Astrocyte (in vitro differentiated cells and primary cell): ENCODE measurements at regions not wholly inside any gene's neighbourhood (a gene's known extent, or its start where the extent isn't known, plus 50 kb on each side); places are given as distances from the start of the nearest gene placed in this dataset.

ENCODE experiments used
- DNase-seq: peaks from one replicate; pipeline ENCODE4 v3.0.0-alpha.2; 2010; ENCODE audit warnings: low read depth
- FAIRE-seq: peaks from 2 replicates; lab custom pipeline; 2011; peaks lifted over from hg19 to GRCh38; lab: Jason Lieb, UNC
- H2AFZ ChIP-seq: 2 replicates; pipeline ENCODE4 v1.6.0; 2012; ENCODE audit warnings: low read depth, low read length, inconsistent platforms
- H3K27ac ChIP-seq: 2 replicates; pipeline ENCODE4 v1.5.1; 2011; ENCODE audit warnings: low read depth, low read length, inconsistent platforms
- H3K27me3 ChIP-seq: 2 replicates; pipeline ENCODE4 v1.6.0; 2011; ENCODE audit warnings: low read length, inconsistent platforms; ENCODE audit not compliant: insufficient read depth
- H3K36me3 ChIP-seq: 2 replicates; pipeline ENCODE4 v1.5.1; 2011; ENCODE audit warnings: low read length, inconsistent platforms; ENCODE audit not compliant: insufficient read depth
- H3K4me1 ChIP-seq: 2 replicates; pipeline ENCODE4 v1.5.1; 2011; ENCODE audit warnings: low read length, inconsistent platforms; ENCODE audit not compliant: insufficient read depth
- H3K4me2 ChIP-seq: 2 replicates; pipeline ENCODE4 v1.6.0; 2012; ENCODE audit warnings: low read length, inconsistent platforms
- H3K4me3 ChIP-seq: 2 replicates; pipeline ENCODE4 v1.5.1; 2011; ENCODE audit warnings: low read depth, mild to moderate bottlenecking, low read length, inconsistent platforms; ENCODE audit not compliant: insufficient read depth
- H3K79me2 ChIP-seq: 2 replicates; pipeline ENCODE4 v1.6.0; 2012; ENCODE audit warnings: mild to moderate bottlenecking, low read length, inconsistent platforms; ENCODE audit not compliant: insufficient read depth
- H3K9ac ChIP-seq: 2 replicates; pipeline ENCODE4 v1.6.0; 2012; ENCODE audit warnings: mild to moderate bottlenecking, low read length, inconsistent platforms
- H3K9me3 ChIP-seq: 2 replicates; pipeline ENCODE4 v1.5.1; 2012; ENCODE audit warnings: low read depth, mild to moderate bottlenecking, low read length, inconsistent platforms; ENCODE audit not compliant: insufficient read depth
- H4K20me1 ChIP-seq: 2 replicates; pipeline ENCODE4 v1.6.0; 2012; ENCODE audit warnings: low read length, inconsistent platforms; ENCODE audit not compliant: insufficient read depth
- H3K27ac Mint-ChIP-seq: one replicate; pipeline ENCODE4 v1.8.0; 2021; ENCODE audit warnings: mild to moderate bottlenecking, mixed read lengths; ENCODE audit not compliant: unreplicated experiment
- H3K27me3 Mint-ChIP-seq: one replicate; pipeline ENCODE4 v1.8.0; 2021; ENCODE audit warnings: low read depth, mixed read lengths; ENCODE audit not compliant: unreplicated experiment
- H3K36me3 Mint-ChIP-seq: one replicate; pipeline ENCODE4 v1.8.0; 2021; ENCODE audit warnings: low read depth, mixed read lengths; ENCODE audit not compliant: unreplicated experiment
- H3K4me1 Mint-ChIP-seq: one replicate; pipeline ENCODE4 v1.8.0; 2021; ENCODE audit warnings: low read depth, mixed read lengths; ENCODE audit not compliant: unreplicated experiment
- H3K4me3 Mint-ChIP-seq: one replicate; pipeline ENCODE4 v1.8.0; 2021; ENCODE audit warnings: mild to moderate bottlenecking, moderate library complexity, mixed read lengths; ENCODE audit not compliant: unreplicated experiment
- H3K9me3 Mint-ChIP-seq: one replicate; pipeline ENCODE4 v1.8.0; 2021; ENCODE audit warnings: mild to moderate bottlenecking, mixed read lengths; ENCODE audit not compliant: unreplicated experiment
- EZH2 ChIP-seq: IDR thresholded peaks from 2 replicates; pipeline ENCODE4 v1.6.1; 2012; ENCODE audit warnings: mild to moderate bottlenecking, low read length, inconsistent platforms; ENCODE audit not compliant: insufficient read depth
- TF ChIP-seq, protein P1 (sequence below): IDR thresholded peaks from 2 replicates; pipeline ENCODE4 v1.5.1; 2011; ENCODE audit warnings: low read depth, mild to moderate bottlenecking, inconsistent platforms, low read length, moderate library complexity; ENCODE audit not compliant: insufficient read depth

DNA sequence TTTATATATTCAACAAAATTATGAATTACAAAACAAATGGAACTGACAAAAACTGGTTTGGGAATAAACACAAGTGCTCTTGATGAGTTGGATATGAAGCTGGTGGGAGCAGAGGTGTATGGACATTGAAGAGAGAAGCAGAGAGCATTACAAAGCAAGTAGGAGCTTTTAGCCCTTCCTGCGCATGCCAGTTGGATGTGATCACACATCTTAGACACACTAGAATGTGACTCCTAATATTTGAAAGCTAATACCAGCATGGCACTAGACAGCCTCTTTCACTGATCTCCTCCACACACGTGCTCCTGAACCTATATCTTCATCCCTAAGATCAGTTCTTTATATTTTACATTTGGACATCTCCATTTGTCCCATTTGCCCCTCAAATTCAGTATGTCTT lies 298.1 kb downstream of the MTX2 start:
- H3K4me1 Mint-ChIP-seq = peaks cover 13% of the 10 kb centered on the region
- peaks cover 6% of the 10 kb centered on the region for H3K4me1 ChIP-seq
- no peaks in the 10 kb centered on the region for H3K9me3 Mint-ChIP-seq
- no peaks in the 10 kb centered on the region for H3K9me3 ChIP-seq
- no peaks in the 10 kb centered on the region for H3K36me3 ChIP-seq
- TF ChIP-seq EZH2 = no peak
- TF ChIP-seq, protein P1, sequence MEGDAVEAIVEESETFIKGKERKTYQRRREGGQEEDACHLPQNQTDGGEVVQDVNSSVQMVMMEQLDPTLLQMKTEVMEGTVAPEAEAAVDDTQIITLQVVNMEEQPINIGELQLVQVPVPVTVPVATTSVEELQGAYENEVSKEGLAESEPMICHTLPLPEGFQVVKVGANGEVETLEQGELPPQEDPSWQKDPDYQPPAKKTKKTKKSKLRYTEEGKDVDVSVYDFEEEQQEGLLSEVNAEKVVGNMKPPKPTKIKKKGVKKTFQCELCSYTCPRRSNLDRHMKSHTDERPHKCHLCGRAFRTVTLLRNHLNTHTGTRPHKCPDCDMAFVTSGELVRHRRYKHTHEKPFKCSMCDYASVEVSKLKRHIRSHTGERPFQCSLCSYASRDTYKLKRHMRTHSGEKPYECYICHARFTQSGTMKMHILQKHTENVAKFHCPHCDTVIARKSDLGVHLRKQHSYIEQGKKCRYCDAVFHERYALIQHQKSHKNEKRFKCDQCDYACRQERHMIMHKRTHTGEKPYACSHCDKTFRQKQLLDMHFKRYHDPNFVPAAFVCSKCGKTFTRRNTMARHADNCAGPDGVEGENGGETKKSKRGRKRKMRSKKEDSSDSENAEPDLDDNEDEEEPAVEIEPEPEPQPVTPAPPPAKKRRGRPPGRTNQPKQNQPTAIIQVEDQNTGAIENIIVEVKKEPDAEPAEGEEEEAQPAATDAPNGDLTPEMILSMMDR = no peak
- H3K36me3 Mint-ChIP-seq = no peaks in the 10 kb centered on the region
- H3K4me2 ChIP-seq = no peak overlapping the region
- no peak overlapping the region for H3K4me3 Mint-ChIP-seq
- H4K20me1 ChIP-seq = no peaks in the 10 kb centered on the region
- no peaks in the 10 kb centered on the region for H3K27me3 ChIP-seq
- FAIRE-seq (no peak), DNase-seq (no peak)
- no peak overlapping the region for H2AFZ ChIP-seq
- no peak overlapping the region for H3K4me3 ChIP-seq
- H3K27ac ChIP-seq = no peak overlapping the region
- H3K9ac ChIP-seq = no peak overlapping the region
- no peak overlapping the region for H3K27ac Mint-ChIP-seq
- peaks cover 4% of the 10 kb centered on the region for H3K27me3 Mint-ChIP-seq
- H3K79me2 ChIP-seq = no peaks in the 10 kb centered on the region

DNA sequence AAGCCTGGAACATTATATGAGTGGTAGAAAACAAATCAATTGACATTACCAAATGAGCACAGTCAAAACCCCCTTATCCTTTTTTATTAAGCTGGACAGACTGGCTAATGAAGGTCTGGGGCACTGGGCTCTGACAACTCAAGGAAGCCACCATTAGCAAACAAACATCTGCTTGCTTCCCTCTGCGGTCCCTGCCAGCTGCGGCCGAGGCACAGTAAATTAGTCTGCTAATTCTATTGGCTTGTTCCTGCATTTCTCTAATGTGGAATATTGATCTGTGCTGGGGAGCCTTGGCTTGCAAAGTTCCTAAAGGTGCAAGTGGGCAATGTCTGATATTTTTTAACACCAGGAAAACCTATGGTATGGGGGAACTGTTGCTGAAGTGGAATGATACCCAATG lies 300.3 kb downstream of the MTX2 start:
- no peak overlapping the region for H3K4me3 Mint-ChIP-seq
- Histone ChIP-seq H4K20me1 (no peaks in the 10 kb centered on the region), H3K9ac (no peak overlapping the region), H3K79me2 (no peaks in the 10 kb centered on the region), H3K4me1 (no peaks in the 10 kb centered on the region), H3K9me3 (no peaks in the 10 kb centered on the region), H3K4me3 (no peak overlapping the region), H2AFZ (no peak overlapping the region), H3K27ac (no peak overlapping the region), H3K36me3 (no peaks in the 10 kb centered on the region), H3K4me2 (no peak overlapping the region), H3K27me3 (no peaks in the 10 kb centered on the region)
- TF ChIP-seq, protein P1 = no peak
- TF ChIP-seq EZH2 = no peak
- H3K36me3 Mint-ChIP-seq = no peaks in the 10 kb centered on the region
- H3K27ac Mint-ChIP-seq = no peak overlapping the region
- no peak for DNase-seq
- H3K9me3 Mint-ChIP-seq = no peaks in the 10 kb centered on the region
- H3K4me1 Mint-ChIP-seq = peaks cover 4% of the 10 kb centered on the region
- no peaks in the 10 kb centered on the region for H3K27me3 Mint-ChIP-seq
- no peak for FAIRE-seq

DNA sequence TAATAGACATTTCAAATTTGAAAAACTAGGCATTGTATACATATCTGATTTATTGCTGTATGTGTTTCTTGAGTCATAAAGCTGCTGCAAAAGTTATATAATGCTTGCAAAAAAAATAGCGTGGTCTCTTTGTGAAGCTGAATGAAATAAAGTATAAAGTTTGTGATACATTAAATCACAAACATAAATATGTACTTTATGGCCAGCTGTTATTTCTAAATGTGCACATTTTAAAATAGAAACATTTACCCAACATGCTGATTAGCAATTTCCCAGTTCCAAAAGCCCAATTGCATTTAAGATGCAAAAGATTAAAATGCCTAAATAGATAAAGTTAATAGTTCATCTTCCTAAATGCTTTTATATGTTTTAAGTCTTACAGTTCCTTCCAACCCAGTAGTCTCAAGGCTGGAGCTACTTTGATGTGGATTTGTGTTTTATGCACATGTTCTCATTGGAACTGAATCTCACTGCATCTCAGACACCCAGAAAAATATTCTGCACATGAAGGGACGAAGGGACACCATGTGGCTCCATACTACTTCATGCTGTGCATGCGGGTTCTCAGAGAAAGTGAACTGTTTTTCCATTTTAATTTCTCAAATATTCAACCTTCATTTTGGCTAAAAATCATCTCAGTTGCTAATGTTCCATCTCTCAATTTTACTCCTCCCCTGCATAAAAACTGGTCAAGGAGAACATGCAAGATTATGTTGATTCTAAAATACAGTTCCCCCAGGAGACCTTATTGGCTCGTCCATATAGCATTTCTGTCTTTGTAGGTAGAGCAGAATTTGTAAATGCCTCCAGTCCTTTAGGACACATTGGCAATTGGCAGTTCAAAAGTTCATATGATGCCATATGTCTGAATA lies 304.6 kb downstream of the MTX2 start:
- Mint-ChIP-seq H3K4me3 (no peak overlapping the region), H3K4me1 (no peaks in the 10 kb centered on the region), H3K36me3 (no peaks in the 10 kb centered on the region), H3K27ac (no peak overlapping the region), H3K27me3 (no peaks in the 10 kb centered on the region), H3K9me3 (no peaks in the 10 kb centered on the region)
- Histone ChIP-seq H3K4me2 (no peak overlapping the region), H2AFZ (no peak overlapping the region), H3K9me3 (no peaks in the 10 kb centered on the region), H3K9ac (no peak overlapping the region), H3K27me3 (no peaks in the 10 kb centered on the region), H4K20me1 (no peaks in the 10 kb centered on the region), H3K27ac (no peak overlapping the region), H3K79me2 (no peaks in the 10 kb centered on the region), H3K36me3 (no peaks in the 10 kb centered on the region), H3K4me1 (no peaks in the 10 kb centered on the region), H3K4me3 (no peak overlapping the region)
- TF ChIP-seq, protein P1 = no peak
- TF ChIP-seq EZH2 = no peak
- no peak for DNase-seq
- FAIRE-seq = no peak
